Pulmonary artery endothelial cell (primary cell): ENCODE measurements at regions not wholly inside any gene's neighbourhood (a gene's known extent, or its start where the extent isn't known, plus 50 kb on each side); places are given as distances from the start of the nearest gene placed in this dataset.
A peak's percentile ranks its signal among the peaks of the same experiment; 100 is the strongest.

Experiments used
- DNase-seq: peaks from one replicate; pipeline ENCODE4 v3.0.0-alpha.2; 2011; ENCODE audit warnings: low read depth, low spot score

DNA sequence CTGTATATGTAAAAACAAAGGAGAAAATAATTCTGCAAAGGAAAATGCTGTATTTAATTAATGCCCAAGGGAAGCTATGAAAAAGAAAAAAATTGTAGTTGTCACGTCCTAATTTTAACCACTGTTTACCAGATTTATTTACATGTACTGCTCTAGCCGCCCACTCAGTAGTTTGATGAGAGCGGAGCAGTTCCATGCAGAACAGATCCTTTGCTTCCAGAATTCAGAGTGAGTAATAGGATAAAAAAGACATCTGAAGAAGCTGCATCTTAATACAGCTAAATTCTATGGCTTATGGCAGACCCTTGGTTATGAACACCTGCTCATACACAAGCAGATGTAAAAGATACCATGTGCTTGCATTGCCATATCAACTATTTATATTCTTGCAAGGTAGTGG is 287.0 kb downstream of the GASK1B start:
- no peak for DNase-seq

DNA sequence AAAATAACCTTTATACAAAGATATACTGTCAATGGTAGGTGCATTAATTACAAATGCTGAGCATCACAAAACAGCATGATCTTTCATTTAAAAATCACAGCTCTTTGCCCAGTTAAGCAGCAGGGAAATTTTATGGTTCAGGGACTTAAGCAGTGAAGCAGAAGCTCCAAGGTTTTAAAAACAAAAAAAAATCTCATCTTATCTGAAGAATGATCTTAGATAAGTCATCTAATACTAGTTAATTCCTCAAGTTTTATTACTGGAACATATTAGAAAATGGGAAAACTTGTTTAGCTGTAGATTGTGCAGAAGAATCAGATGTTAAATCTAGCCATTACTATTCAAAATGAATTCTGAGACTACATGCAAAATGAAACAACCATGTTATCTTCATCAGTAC is 289.9 kb downstream of the GASK1B start:
- no peak for DNase-seq

DNA sequence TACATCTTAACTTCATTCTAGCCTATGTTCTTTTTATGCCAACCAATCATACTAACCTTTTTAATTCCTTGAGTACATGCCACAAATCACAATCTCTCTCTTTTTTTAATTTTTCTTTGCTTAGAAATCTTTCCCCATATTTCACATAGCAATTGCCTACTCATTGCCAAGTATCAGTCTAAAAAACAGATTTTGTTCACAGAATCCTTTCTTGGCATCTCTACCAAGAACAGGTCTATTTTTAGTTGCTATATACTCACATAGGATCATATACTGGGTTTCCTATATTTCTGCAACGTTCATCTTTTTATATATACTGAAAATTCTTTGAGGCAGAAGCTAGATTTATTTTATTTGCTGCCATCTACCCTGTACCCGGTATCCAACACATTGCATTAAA is 292.1 kb downstream of the GASK1B start:
- no peak for DNase-seq

DNA sequence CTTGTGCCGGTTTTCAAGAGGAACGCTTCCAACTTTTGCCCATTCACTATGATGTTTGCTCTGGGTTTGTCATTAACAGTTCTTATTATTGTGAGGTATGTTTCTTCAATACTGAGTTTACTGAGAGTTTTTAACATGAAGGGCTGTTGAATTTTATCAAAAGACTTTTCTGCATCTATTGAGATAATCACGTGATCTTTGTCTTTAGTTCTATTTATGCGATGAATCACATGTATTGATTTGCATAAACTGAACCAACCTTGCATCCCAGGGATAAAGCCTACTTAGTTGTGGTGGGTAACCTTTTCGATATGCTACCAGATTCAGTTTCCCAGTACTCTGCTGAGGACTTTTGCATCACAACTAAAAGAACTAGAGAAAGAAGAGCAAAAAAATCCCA is 318.0 kb downstream of the GASK1B start:
- DNase-seq = no peak

DNA sequence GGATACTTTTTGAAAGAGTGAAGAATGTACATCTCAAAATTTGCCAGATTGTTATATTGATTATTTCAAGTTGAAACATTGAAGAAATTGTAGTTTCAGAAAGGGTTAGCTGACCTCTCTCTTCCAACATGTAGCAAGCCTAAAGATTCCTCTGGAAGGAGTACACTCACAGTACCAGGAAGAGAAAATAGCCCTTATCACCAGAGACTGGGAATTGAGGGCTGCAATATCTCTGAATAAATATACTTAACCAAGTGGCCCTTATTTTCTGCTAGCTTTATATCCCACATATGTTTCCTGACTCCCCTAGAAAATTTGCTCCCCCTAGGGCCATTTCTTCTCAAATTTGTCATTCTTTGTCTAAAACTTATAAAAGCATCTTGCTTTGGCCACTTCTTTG is 332.2 kb downstream of the GASK1B start:
- no peak for DNase-seq

DNA sequence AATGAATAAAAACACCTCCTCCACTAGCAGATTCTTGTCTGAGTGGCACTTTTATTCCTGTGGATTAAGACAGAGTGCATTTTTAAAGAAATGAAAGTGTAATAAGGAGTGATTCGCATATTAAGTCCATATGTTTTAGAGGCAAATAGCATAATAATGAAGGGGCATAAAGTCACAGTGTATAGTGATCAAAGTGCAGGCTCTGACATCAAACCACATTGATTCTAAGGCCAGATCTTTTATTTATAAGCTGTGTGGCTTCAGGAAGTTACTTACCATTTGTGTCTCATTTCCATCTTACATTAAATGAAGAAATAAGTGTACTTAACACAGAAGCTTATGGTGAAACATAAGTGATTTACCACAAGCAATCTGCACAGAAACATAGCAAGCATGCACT is 332.8 kb downstream of the GASK1B start:
- no peak for DNase-seq

DNA sequence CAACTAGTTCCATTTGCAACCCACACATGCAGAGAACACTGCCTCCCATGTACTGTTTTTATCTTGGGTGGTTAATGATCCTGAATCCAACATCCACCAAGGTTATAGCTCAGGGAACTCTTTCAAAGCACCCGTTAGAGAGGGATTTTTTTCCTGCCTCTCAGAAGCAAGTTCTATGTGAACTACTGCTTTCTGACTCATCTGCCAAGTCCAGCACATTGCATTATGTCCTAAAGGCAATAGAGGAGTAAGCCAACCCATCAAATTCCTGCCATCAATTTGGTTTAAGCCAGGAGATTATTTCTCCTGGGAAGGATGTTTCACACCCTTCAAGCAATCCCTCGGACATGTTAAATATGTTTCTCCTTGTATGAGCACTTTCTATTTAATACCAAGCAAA is 334.5 kb downstream of the GASK1B start:
- no peak for DNase-seq

DNA sequence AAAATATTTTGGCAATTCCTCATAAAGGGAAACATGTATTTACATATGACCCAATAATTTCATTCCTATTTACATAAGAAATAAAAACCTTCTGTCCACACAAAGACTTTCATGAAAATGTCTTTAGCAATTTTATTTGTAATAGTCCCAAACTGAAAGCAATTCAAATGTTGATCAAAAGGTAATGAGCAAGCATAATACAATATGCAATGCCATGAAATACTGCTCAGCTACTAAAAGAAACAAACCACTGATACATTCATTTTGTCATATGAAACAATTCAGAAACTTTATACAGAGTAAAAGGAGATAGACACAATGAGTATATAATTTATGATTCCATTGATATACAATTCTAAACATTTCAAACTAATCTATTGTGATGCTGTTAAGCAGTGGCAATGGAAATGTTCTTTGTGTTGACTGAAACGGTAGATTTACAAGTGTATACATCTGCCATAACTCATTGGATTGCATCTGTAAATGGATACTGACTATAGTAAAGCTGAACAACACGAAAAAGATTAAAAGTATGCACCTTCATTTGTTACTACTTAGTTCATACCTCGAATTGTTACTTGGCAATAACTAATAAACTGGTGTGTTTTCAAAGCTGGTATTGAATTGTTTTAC is 335.6 kb downstream of the GASK1B start:
- DNase-seq = no peak

DNA sequence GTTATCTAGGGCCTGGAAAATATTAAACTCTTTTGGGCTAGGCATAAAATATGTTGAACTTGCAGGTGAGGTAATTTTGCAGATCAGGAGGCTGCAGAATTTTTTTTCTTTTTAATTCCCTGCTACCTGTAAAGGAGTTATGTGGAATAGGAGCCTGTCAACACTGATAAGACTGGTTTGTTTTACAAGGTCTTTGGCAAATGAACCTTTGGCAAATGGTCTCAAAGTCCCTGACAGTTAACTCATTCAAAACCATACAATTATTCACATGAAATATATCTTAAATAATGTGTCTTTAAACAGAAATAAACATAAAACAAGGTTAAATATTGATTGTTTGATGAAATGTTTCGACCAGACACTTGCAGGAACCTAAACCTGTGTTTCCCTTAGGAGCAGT is 340.2 kb downstream of the GASK1B start:
- DNase-seq = no peak

DNA sequence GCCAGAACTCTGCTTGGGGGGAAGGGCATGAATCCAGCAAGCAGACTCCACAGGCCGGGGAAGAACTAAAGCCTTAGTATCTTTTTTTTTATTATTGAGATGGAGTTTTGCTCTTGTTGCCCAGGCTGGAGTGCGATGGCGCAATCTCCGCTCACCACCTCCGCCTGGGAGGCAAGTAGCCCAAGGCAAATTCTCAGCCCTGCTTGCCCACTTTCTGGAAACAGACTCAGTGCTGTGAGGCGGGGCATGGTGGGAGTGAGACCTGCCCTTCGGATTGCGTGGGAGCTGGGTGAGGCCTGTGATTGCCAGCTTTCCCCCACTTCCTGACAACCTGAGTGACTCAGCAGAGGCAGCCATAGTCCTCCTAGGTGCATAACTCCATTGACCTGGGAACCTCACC is 348.8 kb downstream of the GASK1B start:
- no peak for DNase-seq

DNA sequence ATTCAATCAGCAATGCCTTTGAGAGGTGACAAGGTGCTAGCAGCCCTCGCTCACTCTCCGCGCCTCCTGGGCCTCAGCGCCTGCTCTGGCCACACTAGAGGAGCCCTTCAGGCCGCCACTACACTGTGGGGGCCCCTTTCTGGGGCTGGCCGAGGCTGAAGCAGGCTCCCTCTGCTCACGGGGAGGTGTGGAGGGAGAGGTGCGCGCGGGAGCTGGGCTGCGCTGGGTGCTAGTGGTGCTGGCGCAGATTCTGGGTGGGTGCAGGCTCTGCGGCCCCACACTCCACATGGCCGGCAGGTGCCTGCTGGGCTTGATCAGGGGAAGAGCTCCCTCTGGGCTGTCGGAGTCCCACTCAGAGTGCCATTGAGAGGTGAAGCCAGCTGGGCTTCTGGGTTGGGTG is 351.0 kb downstream of the GASK1B start:
- DNase-seq = no peak

DNA sequence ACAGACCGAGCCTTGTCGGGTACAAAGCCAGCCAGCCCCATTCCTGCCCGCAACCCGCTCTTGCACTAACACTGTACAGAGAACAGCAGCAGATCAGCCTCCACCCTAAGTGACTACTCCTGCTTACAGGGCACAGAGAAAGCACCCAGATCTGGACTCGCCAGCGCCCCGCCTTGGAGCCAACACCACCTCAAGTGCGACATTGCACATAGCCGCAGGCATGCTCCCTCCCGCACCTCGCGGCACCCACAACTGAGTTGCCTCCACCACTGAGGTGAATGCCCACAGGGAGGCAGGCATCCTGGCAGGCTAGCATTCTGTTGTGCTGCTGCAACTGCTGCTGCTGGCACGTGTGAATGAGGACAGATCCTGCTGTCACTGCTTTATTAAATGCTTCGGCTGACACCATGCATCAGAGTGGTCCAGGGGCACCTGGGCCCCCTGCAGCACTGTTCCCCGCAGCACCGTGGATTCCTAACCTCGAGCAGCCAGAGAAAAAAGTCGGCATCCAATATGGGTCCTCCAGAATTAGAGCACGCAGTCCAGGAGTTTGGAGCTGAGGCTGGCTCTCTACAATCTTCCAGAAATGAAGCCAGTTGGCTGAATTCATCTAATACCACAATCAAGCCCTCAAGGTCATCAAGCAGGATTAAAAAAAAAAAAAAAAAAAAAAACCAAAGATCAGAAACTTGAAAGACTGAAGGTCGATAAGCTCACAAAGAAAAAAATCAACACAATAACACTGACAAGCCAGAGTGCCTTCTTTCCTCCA is 352.9 kb downstream of the GASK1B start:
- DNase-seq = no peak

DNA sequence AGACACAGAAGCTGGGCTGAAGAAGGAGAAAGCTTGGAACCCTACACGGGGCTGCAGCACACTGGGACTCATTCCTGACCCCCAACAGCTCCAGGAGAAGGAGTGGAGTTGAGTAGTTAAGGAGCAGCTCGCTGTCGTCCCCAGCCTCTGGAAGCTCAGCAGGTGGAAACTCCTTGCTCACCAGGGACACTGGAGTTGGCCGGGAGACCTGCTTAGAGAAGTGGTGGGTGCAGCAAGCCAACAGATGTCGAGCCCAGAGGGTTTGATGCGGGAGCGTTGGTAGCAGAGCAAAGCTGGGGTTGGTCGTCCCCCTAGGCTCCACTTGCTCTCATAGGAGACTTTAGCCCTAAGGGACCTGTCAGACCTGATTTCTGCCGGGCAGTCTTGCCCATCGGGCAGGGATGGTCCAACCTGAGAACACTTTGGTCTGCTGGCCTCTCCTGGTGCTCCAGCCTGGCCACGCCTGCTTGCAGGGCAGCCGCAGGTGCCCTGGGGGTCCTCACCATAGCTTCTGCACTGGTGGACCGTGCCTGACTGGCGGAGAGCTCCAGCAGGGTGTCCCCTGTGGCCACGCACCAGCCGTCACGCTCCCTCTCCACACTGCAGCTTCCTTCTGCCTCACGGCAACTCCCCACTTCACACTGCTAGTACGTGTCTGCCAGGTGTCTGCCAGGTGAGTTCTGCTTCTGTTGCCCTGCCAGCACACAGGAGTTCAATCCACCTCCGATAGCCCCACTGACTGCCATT is 353.7 kb downstream of the GASK1B start:
- DNase-seq = no peak

DNA sequence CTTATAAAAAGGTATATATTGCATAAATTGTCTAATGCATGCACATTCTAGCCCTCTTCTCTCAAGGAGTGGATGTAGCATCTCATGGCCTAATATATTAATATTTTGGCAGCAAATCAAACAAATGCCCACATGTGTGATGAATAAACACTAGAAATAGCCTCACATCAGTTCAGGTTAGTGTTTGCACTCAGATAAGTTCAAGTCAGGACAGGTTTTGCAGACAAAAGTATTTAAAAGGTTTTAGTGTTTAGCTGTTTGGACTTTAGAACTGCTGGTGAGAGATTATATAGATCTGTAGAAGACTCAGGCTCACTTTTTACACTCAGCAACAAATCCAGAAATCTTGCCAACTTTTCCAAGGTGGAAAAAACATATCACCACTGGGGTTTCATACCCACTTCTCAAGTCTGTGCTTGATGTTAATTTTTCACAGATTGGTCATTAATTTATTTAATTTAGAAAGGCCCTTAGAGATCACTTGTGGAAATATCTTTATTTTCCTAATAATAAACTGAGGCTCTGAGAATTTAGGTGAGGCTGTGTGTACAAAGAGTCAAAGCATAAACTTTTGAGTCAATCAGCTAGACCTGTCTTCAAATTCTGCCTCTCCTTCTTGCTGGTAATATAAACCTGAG is 362.6 kb downstream of the GASK1B start:
- no peak for DNase-seq

DNA sequence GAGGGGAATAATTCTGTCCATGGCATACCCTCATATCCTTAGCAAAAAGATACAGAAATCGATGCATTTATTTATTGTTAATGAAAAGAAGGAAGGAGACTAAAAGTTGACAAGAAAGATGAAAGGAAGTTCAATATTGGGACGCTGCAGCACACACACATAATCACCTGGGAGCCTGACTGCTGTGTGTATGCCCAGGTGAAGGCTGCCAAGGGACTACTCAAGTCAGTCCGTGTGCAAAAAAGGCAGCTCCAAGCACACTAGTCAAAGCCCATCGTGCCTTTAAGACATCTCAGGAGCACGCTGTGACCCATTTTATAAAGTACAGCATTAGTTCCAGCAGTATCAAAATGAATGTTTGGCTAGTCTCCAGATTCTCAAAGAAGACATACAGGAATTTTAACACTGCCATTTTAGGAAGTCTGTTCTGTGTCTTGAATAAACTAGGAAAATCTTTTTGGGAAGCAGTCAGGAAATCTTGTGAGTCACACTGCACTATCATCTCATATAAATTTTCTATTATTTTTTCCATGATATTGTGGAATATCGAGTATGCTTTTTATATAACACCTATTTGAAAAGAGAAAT is 363.9 kb downstream of the GASK1B start:
- peak; percentile 19 for DNase-seq

DNA sequence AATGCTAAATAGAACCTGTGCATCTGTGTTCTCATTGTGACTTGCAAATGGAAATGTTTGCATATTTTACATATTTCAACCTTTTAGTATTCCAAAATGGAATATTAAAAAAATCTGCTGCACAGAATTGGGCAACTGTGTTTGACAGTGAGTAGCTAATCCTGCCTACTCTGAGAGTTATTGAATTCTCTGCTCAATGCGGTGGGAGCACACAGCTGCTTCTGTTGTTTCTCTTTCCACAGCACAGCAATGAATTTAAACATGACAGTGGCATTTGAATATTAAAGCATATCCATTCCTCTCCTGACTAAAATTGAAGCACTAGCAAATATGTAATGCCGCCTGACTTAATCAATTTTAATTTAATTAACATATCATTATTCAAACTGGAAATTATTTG is 366.6 kb downstream of the GASK1B start:
- no peak for DNase-seq

DNA sequence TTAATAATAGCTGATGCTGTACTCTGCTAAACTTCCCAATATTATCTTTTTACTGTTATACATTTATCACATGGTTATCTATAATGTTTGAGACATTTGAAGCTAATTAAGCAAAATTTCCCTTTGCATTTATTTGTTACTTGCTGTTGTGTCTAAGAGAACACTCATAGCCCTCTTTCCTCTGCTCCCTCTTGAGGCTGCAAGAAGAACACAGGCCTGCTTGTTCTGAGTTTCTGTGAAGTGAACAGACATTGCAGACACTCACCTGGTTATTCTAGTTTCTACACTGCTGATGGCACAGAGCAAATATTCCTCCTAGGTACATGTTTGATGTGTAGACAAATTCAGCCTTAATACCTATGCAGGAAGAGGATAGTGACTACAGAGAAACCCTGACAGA is 367.8 kb downstream of the GASK1B start:
- no peak for DNase-seq

DNA sequence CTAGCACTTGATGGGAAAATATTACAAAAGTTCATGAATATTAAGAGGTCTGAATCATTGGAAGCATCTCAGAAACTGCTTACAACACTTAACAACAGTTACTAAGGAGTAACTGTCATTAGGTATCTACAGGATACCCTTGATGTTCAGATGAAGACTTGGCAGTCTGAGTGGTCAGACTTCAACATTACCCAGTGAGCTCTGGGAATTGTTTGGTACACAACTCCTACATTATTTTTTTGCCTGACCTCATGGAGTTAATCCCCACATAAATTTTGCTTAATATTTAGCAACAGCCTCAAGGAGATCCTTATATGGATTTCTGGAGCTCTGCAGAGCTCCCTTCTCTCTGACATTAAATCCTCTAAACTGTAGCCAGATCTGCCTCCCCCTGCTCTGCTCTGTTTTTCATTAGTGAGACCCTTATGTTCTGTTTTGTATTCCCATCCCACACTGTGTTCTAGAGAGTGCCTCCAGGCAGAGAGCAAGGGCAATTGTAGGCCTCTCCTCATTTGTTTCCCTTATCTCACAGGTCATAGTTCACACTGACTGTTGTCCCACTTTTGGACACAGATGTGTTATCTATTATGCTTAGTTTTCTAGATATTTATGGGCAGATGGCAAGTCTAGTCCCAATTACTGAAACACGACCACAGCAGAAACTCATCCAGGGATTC is 368.8 kb downstream of the GASK1B start:
- no peak for DNase-seq

DNA sequence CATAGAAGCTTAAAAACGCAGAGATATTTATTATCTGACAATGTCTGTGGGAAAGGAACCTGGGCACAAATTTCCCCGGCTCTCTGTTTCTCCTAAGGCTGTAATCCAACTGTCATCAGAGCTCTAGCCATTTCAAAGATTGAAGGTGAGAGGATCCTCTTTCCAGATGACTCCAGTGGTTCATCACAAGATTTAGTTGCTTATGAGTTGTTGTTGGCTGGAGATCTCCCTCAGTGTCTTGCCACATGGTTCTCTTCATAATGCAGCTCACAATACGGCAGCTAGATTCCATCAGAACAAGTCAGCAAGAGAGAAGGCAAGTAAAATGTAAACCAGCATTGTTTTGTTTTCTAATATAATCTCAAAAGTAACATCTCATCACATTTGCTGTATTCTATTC is 369.4 kb downstream of the GASK1B start:
- DNase-seq = no peak

DNA sequence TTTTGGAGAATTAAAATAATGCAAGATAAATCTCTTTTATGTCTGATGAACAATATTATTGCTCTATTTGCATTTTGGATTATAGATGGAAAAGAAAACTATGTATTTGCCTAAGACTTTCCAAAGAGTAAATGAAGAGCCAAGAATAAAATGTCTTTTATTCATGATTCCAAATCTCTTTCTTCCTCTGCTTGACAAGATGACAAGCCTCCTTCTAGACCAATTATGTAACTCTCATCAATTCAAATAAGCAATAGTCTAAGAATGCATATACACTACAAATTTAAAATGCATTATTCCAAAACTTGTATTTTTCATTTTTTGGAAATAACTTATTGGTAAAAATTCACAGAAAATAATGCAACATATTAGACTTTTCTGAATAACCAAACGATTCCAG is 377.3 kb downstream of the GASK1B start:
- no peak for DNase-seq

DNA sequence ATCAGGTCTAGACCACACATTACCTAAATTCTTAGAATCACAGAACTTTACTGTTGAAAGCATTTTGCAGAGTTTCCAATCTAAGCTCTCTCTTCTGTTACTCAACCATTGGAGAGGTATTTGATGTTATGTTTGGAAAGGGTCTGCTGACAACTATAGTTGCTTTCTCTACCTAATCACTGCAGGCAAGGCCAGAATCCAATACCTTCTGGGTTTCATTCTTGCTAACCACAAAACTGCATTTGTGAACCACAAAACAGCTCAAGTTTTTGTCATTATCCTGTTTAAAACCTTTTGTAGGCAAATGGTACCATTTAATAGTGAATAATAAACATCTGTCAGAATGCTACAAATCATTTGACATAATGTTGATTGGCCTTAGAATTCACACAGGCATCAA is 380.1 kb downstream of the GASK1B start:
- no peak for DNase-seq
